GM12878 (cell line): ENCODE measurements at regions not wholly inside any gene's neighbourhood (a gene's known extent, or its start where the extent isn't known, plus 50 kb on each side); places are given as distances from the start of the nearest gene placed in this dataset.

Experiments
- ATAC-seq: fragments of 200-7000 bp; cut with Tn5 transposase; 3 replicates; pipeline ENCODE4 v1.9.1; 2020; ENCODE audit warnings: mild to moderate bottlenecking, moderate library complexity
- BruUV-seq: library from RNA; stranded (reverse); fragments of 400-500 nt; replicated peaks from 2 replicates; lab custom pipeline; 2021; lab: Mats Ljungman, UMichigan
- CTCF ChIA-PET: fragments of 300-600 bp; sonication (Branson Sonifier 250); formaldehyde crosslinking; extraction: SDS; loops from one replicate; lab custom pipeline; 2021; ENCODE audit warnings: inconsistent platforms; lab: Yijun Ruan, JAX
- POLR2A ChIA-PET: fragments of 350-600 bp; formaldehyde crosslinking; extraction: SDS; loops from one replicate; lab custom pipeline; 2021; ENCODE audit warnings: inconsistent platforms; lab: Charles Lee
- RAD21 ChIA-PET: fragments of 300-600 bp; sonication (Branson Sonifier 250); formaldehyde crosslinking; loops from one replicate; lab custom pipeline; 2023; ENCODE audit warnings: antibody characterized with exemption; ENCODE audit not compliant: unreplicated experiment; lab: Charles Lee
- SMC1A ChIA-PET: fragments of 300-600 bp; sonication (Branson Sonifier 250); formaldehyde crosslinking; loops from one replicate; lab custom pipeline; 2023; ENCODE audit not compliant: unreplicated experiment, uncharacterized antibody; lab: Charles Lee
- DNase-seq: peaks from one replicate; pipeline ENCODE4 v3.0.0-alpha.2; 2011; ENCODE audit warnings: low read depth, low spot score
- FAIRE-seq: peaks from 3 replicates; lab custom pipeline; 2011; peaks lifted over from hg19 to GRCh38; lab: Jason Lieb, UNC
- H2AFZ ChIP-seq: 2 replicates; pipeline ENCODE4 v1.6.0; 2011; ENCODE audit warnings: low read depth, low read length, control low read depth; ENCODE audit not compliant: control insufficient read depth
- H3K27ac ChIP-seq: 2 replicates; pipeline ENCODE4 v1.5.1; 2011; ENCODE audit warnings: control low read depth; ENCODE audit not compliant: control insufficient read depth, insufficient read depth
- H3K27me3 ChIP-seq, 2 experiments: replicated peaks in 1 of 2; 2 replicates each; pipeline versions ENCODE4 v1.6.0 to v1.6.1; 2011; ENCODE audit warnings: low read length in 1 of 2; ENCODE audit not compliant: control insufficient read depth in 2 of 2, insufficient read depth in 2 of 2
- H3K36me3 ChIP-seq, 2 experiments: 2 replicates each; pipeline ENCODE4 v1.5.1; 2011; ENCODE audit warnings: low read length in 1 of 2; ENCODE audit not compliant: control insufficient read depth in 2 of 2, insufficient read depth in 2 of 2
- H3K4me1 ChIP-seq: 2 replicates; pipeline ENCODE4 v1.6.1; 2011; ENCODE audit warnings: mild to moderate bottlenecking, low read length, moderate library complexity, mixed read lengths; ENCODE audit not compliant: control insufficient read depth, insufficient read depth
- H3K4me2 ChIP-seq: 2 replicates; pipeline ENCODE4 v1.6.0; 2011; ENCODE audit warnings: control low read depth; ENCODE audit not compliant: control insufficient read depth, insufficient read depth
- H3K4me3 ChIP-seq: fragments of 200-600 bp; sonication (generic); 2 replicates; pipeline ENCODE4 v1.5.1; 2016
- H3K79me2 ChIP-seq: 2 replicates; pipeline ENCODE4 v1.6.0; 2011; ENCODE audit warnings: low read length; ENCODE audit not compliant: control insufficient read depth, insufficient read depth
- H3K9ac ChIP-seq: 2 replicates; pipeline ENCODE4 v1.8.0; 2011; ENCODE audit warnings: low read length, control low read depth, mixed read lengths; ENCODE audit not compliant: control insufficient read depth, insufficient read depth
- H3K9me3 ChIP-seq: replicated peaks from 3 replicates; pipeline ENCODE4 v1.5.1; 2011; ENCODE audit warnings: mild to moderate bottlenecking, low read length; ENCODE audit not compliant: control insufficient read depth, insufficient read depth
- H4K20me1 ChIP-seq: 2 replicates; pipeline ENCODE4 v1.6.0; 2011; ENCODE audit not compliant: control insufficient read depth, insufficient read depth
- BRCA1 ChIP-seq: IDR thresholded peaks from 2 replicates; pipeline ENCODE4 v1.6.1; 2011; ENCODE audit warnings: low read depth, low read length, improper control_type of control experiment
- CBFB ChIP-seq: IDR thresholded peaks from 2 replicates; pipeline ENCODE4 v1.6.1; 2016; ENCODE audit warnings: antibody characterized with exemption, low read depth
- CEBPZ ChIP-seq: fragments of 150-350 bp; IDR thresholded peaks from 2 replicates; pipeline ENCODE4 v1.6.1; 2016; ENCODE audit warnings: low read depth, low read length
- CHD4 ChIP-seq: fragments of 200-600 bp; sonication (generic); IDR thresholded peaks from 2 replicates; pipeline ENCODE4 v1.6.1; 2016; ENCODE audit warnings: mild to moderate bottlenecking
- HDAC6 ChIP-seq: fragments of 200-600 bp; sonication (generic); IDR thresholded peaks from one replicate; pipeline ENCODE4 v1.8.0; 2017; ENCODE audit warnings: antibody characterized with exemption; ENCODE audit not compliant: unreplicated experiment
- IRF3 ChIP-seq: fragments of 450-650 bp; IDR thresholded peaks from 2 replicates; pipeline ENCODE4 v1.6.1; 2014; ENCODE audit warnings: mild to moderate bottlenecking
- KLF5 ChIP-seq: fragments of 450-650 bp; IDR thresholded peaks from 2 replicates; pipeline ENCODE4 v1.6.1; 2014; ENCODE audit warnings: mild to moderate bottlenecking; ENCODE audit not compliant: partially characterized antibody
- MEF2A ChIP-seq: IDR thresholded peaks from 2 replicates; pipeline ENCODE4 v1.6.1; 2011; ENCODE audit warnings: low read depth, mild to moderate bottlenecking, low read length, moderate library complexity; ENCODE audit not compliant: insufficient read depth
- MYC ChIP-seq: IDR thresholded peaks from 2 replicates; pipeline ENCODE4 v1.6.1; 2011; ENCODE audit warnings: mild to moderate bottlenecking, low read length, moderate library complexity, inconsistent platforms; ENCODE audit not compliant: insufficient read depth, insufficient replicate concordance, insufficient read length, severe bottlenecking
- RAD21 ChIP-seq: IDR thresholded peaks from 2 replicates; pipeline ENCODE4 v1.6.1; 2011; ENCODE audit warnings: mild to moderate bottlenecking, low read depth, low read length, moderate library complexity; ENCODE audit not compliant: insufficient read depth
- RUNX3 ChIP-seq: IDR thresholded peaks from 2 replicates; pipeline ENCODE4 v1.6.1; 2012; ENCODE audit warnings: low read length, inconsistent platforms
- SMARCA5 ChIP-seq: fragments of 450-650 bp; IDR thresholded peaks from 2 replicates; pipeline ENCODE4 v1.6.1; 2017; ENCODE audit warnings: mild to moderate bottlenecking
- SP1 ChIP-seq: IDR thresholded peaks from one replicate; pipeline ENCODE4 v1.6.1; 2011; ENCODE audit warnings: low read depth, low read length
- SREBF1 ChIP-seq: IDR thresholded peaks from 2 replicates; pipeline ENCODE4 v1.6.1; 2012; ENCODE audit warnings: mild to moderate bottlenecking, low read length
- SRF ChIP-seq, 2 experiments: IDR thresholded peaks; 2 replicates each; pipeline ENCODE4 v1.6.1; 2011; ENCODE audit warnings: low read depth in 2 of 2, low read length in 2 of 2, mild to moderate bottlenecking in 1 of 2, moderate library complexity in 1 of 2
- SUZ12 ChIP-seq: fragments of 200-600 bp; sonication (generic); IDR thresholded peaks from one replicate; pipeline ENCODE4 v1.6.1; 2018; ENCODE audit warnings: antibody characterized with exemption, mild to moderate bottlenecking; ENCODE audit not compliant: unreplicated experiment
- TARDBP ChIP-seq: IDR thresholded peaks from 2 replicates; pipeline ENCODE4 v1.6.1; 2016; ENCODE audit warnings: borderline replicate concordance
- USF2 ChIP-seq: IDR thresholded peaks from 2 replicates; pipeline ENCODE4 v1.6.1; 2011; ENCODE audit warnings: low read depth, low read length, improper control_type of control experiment, borderline replicate concordance
- WGBS: methylation state at CpG from one replicate; pipeline ENCODE4 v1.1.6; 2016; ENCODE audit warnings: low lambda C conversion rate; ENCODE audit not compliant: insufficient replicate concordance, insufficient coverage; ENCODE audit errors: missing lambda C conversion rate; 5-methylcytosine and 5-hydroxymethylcytosine counted together
- in situ Hi-C: fragments of 300-500 bp; cut with MboI; formaldehyde crosslinking; loops from 9 replicates; pipeline ENCODE4 v1.14.3; 2018; ENCODE audit warnings: mixed read lengths
- intact Hi-C: fragments of 100-400 bp; cut with micrococcal nuclease; formaldehyde crosslinking; loops from one replicate; pipeline ENCODE4 v1.14.2; 2022; ENCODE audit not compliant: unreplicated experiment

- TF ChIP-seq CEBPZ (no peak), IRF3 (no peak), SP1 (no peak), SMARCA5 (no peak), TARDBP (no peak)
Observed at GRCh38 chr1:114289824-114290223, 136.2 kb upstream of the SYT6 start (continued).

GRCh38 chr1:114289306-114289705 is 135.6 kb upstream of the SYT6 start:
- H4K20me1 ChIP-seq: no peaks in the 10 kb centered on the region
- RAD21 ChIA-PET: no interaction called here
- POLR2A ChIA-PET: no interaction called here
- no peak overlapping the region for H2AFZ ChIP-seq
- no peak overlapping the region for H3K4me2 ChIP-seq
- no peak overlapping the region for H3K9ac ChIP-seq
- intact Hi-C loops: loop anchor here (10.0 kb wide), 2 partner anchors 185 to 455 kb away; no protein-coding TSS in a partner anchor
- H3K27me3 ChIP-seq: no peaks in the 10 kb centered on the region; a peak in 1 of 4 replicates
- BruUV-seq: no TSS peak
- CTCF ChIA-PET: interaction anchor here (1.1 to 1.5 kb wide), 2 partner anchors 310 to 312 kb away, joined by 3 read pairs; partner anchors contain the start of gene OLFML3
- no peaks in the 10 kb centered on the region for H3K9me3 ChIP-seq
- no peak for FAIRE-seq
- no peak for DNase-seq
- in situ Hi-C loops: no loop called here
- H3K4me1 ChIP-seq: no peaks in the 10 kb centered on the region
- SMC1A ChIA-PET: interaction anchor here (0.6 kb wide), 1 partner anchor 13 kb away, joined by 3 read pairs; no protein-coding TSS in a partner anchor
- H3K36me3 ChIP-seq: no peaks in the 10 kb centered on the region
- no peaks in the 10 kb centered on the region for H3K79me2 ChIP-seq
- H3K27ac ChIP-seq: no peak overlapping the region
- WGBS: 40% methylated on average over 9 of the region's 9 CpGs
- ATAC-seq: no peak
- H3K4me3 ChIP-seq: no peak overlapping the region
- TF ChIP-seq MEF2A (no peak), CBFB (no peak), CHD4 (no peak), HDAC6 (no peak), SRF (IDR thresholded peaks at IDR 0.05; ENCODE audit: low read depth in 2 of 2, low read length in 2 of 2) (no peak), MYC (no peak), RUNX3 (no peak), USF2 (no peak), BRCA1 (no peak), SREBF1 (no peak), RAD21 (no peak), KLF5 (no peak), SUZ12 (no peak)
